Endothelial cell (in vitro differentiated cells): ENCODE measurements at regions not wholly inside any gene's neighbourhood (a gene's known extent, or its start where the extent isn't known, plus 50 kb on each side); places are given as distances from the start of the nearest gene placed in this dataset.

Experiments
- DNase-seq: peaks from one replicate; pipeline ENCODE4 v3.0.0; 2021; ENCODE audit warnings: low spot score
- H3K27ac Mint-ChIP-seq: one replicate; pipeline ENCODE4 v1.8.0; 2021; ENCODE audit warnings: mixed read lengths, inconsistent platforms; ENCODE audit not compliant: unreplicated experiment
- H3K27me3 Mint-ChIP-seq: one replicate; pipeline ENCODE4 v1.8.0; 2021; ENCODE audit warnings: mild to moderate bottlenecking, moderate library complexity, mixed read lengths, inconsistent platforms; ENCODE audit not compliant: unreplicated experiment
- H3K36me3 Mint-ChIP-seq: one replicate; pipeline ENCODE4 v1.8.0; 2021; ENCODE audit warnings: mild to moderate bottlenecking, low read depth, mixed read lengths, inconsistent platforms; ENCODE audit not compliant: unreplicated experiment
- H3K4me1 Mint-ChIP-seq: one replicate; pipeline ENCODE4 v1.8.0; 2021; ENCODE audit warnings: mild to moderate bottlenecking, mixed read lengths, inconsistent platforms; ENCODE audit not compliant: unreplicated experiment
- H3K4me3 Mint-ChIP-seq: one replicate; pipeline ENCODE4 v1.8.0; 2021; ENCODE audit warnings: mild to moderate bottlenecking, mixed read lengths, inconsistent platforms; ENCODE audit not compliant: unreplicated experiment
- H3K9me3 Mint-ChIP-seq: one replicate; pipeline ENCODE4 v1.8.0; 2021; ENCODE audit warnings: mixed read lengths, inconsistent platforms; ENCODE audit not compliant: unreplicated experiment
- CTCF ChIP-seq: fragments of 200-600 bp; sonication (generic); IDR thresholded peaks from one replicate; pipeline ENCODE4 v1.5.0; 2021; ENCODE audit warnings: antibody characterized with exemption; ENCODE audit not compliant: unreplicated experiment

DNA sequence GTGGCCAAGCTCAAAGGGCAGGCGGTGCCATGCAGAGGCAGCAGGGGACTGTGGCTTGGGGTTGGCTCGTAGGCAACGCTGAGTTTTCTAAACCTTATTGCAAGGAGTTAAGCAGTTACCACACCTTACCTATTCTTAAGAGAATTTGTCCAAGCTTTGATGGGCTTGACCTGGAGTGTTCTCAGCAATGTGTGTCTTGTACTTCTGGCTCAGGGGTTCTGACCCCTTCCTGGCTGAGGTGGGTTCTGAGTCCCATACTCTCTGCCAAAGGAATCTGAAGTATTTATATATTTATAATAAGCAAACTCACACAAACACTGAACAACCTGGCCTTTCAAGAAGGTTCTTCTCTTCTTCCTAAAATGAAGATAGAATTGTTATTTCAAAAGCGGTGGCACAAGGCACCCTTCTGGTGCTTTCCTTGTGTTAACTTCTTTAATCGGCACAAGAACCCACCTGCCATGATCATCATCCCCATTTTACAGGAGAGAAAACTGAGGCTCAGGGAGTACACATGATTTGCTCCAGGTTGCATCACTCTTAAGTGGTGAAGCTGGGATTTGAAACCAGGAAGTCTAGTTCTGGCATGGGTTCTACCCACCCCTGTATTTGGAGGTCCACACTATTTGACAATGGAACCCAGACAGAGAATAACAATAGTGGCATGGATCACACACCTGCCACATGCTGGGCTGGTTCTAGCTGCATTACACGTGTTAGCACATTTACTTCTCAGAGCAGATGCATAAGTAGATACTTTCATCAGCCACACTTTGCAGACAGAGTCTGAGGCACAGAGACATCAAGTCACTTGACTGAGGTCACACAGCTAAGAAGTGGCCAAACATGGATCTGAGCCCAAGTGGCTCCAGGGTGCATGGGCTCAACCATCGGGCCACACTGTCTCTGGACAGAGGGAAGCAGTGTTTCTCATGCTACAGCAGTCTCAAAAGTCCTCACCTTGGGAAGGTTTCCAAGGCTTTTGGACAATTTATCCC, 224.0 kb downstream of the AACS start:
- no peak for TF ChIP-seq CTCF
- DNase-seq, result no peak
- Mint-ChIP-seq H3K27ac (no peak overlapping the region), H3K27me3 (peaks cover 1% of the 10 kb centered on the region), H3K4me1 (no peaks in the 10 kb centered on the region), H3K4me3 (no peak overlapping the region), H3K36me3 (no peaks in the 10 kb centered on the region), H3K9me3 (no peaks in the 10 kb centered on the region)

DNA sequence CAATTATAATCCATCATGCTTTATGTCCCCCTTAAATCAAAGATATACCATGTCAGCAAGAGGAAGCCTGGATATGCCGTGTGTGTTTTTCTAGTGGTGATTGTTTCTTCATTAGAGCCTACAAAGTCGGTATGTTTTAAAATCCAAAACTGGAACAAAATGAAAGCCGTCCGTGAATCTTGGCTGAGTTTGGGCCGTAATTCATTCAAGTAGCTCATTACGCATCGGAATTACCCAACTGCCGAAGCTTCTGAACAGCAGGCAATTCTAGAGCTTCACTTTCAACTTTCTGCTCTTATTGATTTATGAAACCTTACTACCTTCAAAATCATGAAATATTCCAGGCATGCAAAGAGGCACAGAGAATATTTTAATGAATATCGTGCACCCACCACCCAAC, 224.7 kb downstream of the AACS start:
- Mint-ChIP-seq H3K27me3 (peaks cover 1% of the 10 kb centered on the region), H3K27ac (no peak overlapping the region), H3K9me3 (no peaks in the 10 kb centered on the region), H3K4me1 (no peaks in the 10 kb centered on the region), H3K36me3 (no peaks in the 10 kb centered on the region), H3K4me3 (no peak overlapping the region)
- no peak for DNase-seq
- no peak for TF ChIP-seq CTCF

DNA sequence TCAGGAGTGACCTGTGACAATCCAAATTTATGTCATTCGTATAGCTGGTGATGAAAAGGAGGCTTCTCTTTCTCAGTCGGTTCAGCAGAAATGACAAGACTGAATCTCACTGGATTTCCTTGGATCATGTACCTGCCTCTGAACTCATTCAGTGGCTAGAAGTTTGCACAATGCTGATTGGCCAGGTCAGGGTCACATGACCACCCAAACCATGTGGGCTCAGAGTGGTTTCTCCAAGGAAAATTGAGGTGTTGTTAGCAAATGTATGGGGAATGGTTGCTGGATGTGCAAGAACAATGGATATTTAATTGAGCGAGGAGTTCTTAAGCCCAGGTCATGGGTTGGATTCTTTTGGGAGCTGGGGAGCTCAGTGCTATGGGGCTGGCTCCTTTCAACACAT, 227.5 kb downstream of the AACS start:
- Mint-ChIP-seq H3K4me3 (no peak overlapping the region), H3K27me3 (peaks cover 1% of the 10 kb centered on the region), H3K9me3 (no peaks in the 10 kb centered on the region), H3K27ac (no peak overlapping the region), H3K36me3 (no peaks in the 10 kb centered on the region), H3K4me1 (no peaks in the 10 kb centered on the region)
- DNase-seq, result no peak
- no peak for TF ChIP-seq CTCF

DNA sequence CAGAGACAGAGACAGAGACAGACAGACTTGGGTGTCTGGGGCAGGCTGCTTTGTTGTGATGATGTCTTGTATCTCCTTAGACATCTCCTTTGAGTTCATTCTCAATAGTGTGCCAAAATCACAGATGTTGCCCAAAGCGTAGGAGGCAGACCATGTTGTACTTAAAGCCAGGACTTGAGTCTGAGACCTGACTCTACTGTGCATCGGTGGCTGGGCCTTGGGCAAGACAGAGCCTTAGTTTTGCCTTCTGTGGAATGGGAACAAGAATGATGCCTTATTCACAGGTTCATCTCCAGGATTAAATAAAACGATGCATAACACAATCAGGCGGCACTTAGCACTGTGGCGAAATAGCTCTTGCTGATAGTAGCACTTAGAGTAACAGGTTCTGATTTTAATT, 230.3 kb downstream of the AACS start:
- H3K27me3 Mint-ChIP-seq, result peaks cover 5% of the 10 kb centered on the region

More for the DNA sequence above, 230.3 kb downstream of the AACS start:
- no peaks in the 10 kb centered on the region for H3K4me1 Mint-ChIP-seq
- no peak overlapping the region for H3K27ac Mint-ChIP-seq
- no peaks in the 10 kb centered on the region for H3K9me3 Mint-ChIP-seq
- DNase-seq, result no peak
- TF ChIP-seq CTCF, result no peak
- H3K4me3 Mint-ChIP-seq, result no peak overlapping the region
- no peaks in the 10 kb centered on the region for H3K36me3 Mint-ChIP-seq
